ENCODE measurements at regions not wholly inside any gene's neighbourhood (a gene's known extent, or its start where the extent isn't known, plus 50 kb on each side); places are given as distances from the start of the nearest gene placed in this dataset.
"Not testable (repeated sequence)": the region's sequence is repeated elsewhere in the genome, so short reads cannot be mapped to it uniquely, and the experiment has no call there.

- TF ChIP-seq BCL6B (tag by site-specific recombination; IDR thresholded peaks at IDR 0.05) = no peak
- no peak for TF ChIP-seq ZNF302 (tag by site-specific recombination; IDR thresholded peaks at IDR 0.05; ENCODE audit: low read depth)
- TF ChIP-seq ZFP41 (tag by site-specific recombination; IDR thresholded peaks at IDR 0.05; ENCODE audit: borderline replicate concordance) = no peak
- no peak for TF ChIP-seq ZNF292 (tag by site-specific recombination; IDR thresholded peaks at IDR 0.05; ENCODE audit: borderline replicate concordance, low read depth)
- TF ChIP-seq ZNF791 (tag by site-specific recombination; IDR thresholded peaks at IDR 0.05) = no peak
- TF ChIP-seq SETDB1 (IDR thresholded peaks at IDR 0.05; ENCODE audit: insufficient read length, low read length) = no peak
- no peak for TF ChIP-seq ZBTB6 (tag by site-specific recombination; IDR thresholded peaks at IDR 0.05)
- TF ChIP-seq REST (tag by site-specific recombination; IDR thresholded peaks at IDR 0.05) = no peak
- no peak for TF ChIP-seq ZNF473 (tag by site-specific recombination; IDR thresholded peaks at IDR 0.05)
- TF ChIP-seq ZNF654 (tag by site-specific recombination; IDR thresholded peaks at IDR 0.05; ENCODE audit: low read depth) = no peak
- TF ChIP-seq ZNF610 (tag by site-specific recombination; IDR thresholded peaks at IDR 0.05; ENCODE audit: borderline replicate concordance) = no peak
These were observed 227.4 kb downstream of the RPAP3 start (continued) for GRCh38 chr12:47478426-47478825.

GRCh38 chr12:47473091-47473490, 232.7 kb downstream of the RPAP3 start:
- Histone ChIP-seq H3K4me1 (ENCODE audit: control insufficient read depth, insufficient read depth, low read length) (no peaks in the 10 kb centered on the region), H3K4me3 (ENCODE audit: low read depth, low read length) (no peak overlapping the region), H3K36me3 (ENCODE audit: control insufficient read depth in 2 of 2, insufficient read depth in 1 of 2, low read length in 2 of 2) (no peaks in the 10 kb centered on the region), H3K27ac (ENCODE audit: extremely low read depth, low read depth, low read length) (no peak overlapping the region), H3K9me3 (ENCODE audit: control insufficient read depth, insufficient read depth, low read depth, low read length) (no peaks in the 10 kb centered on the region)
- ChIA-PET CTCF (no interaction called here), POLR2A (no interaction called here)
- TF ChIP-seq ZNF488 (tag by site-specific recombination; IDR thresholded peaks at IDR 0.05) = no peak
- no peak for TF ChIP-seq MYNN (tag by site-specific recombination; IDR thresholded peaks at IDR 0.05; ENCODE audit: borderline replicate concordance)
- TF ChIP-seq ZNF623 (tag by site-specific recombination; IDR thresholded peaks at IDR 0.05) = no peak
- TF ChIP-seq ZBTB7A (tag by site-specific recombination; IDR thresholded peaks at IDR 0.05; ENCODE audit: low read depth) = no peak
- TF ChIP-seq ZNF660 (tag by site-specific recombination; IDR thresholded peaks at IDR 0.05) = no peak

- CTCF ChIA-PET = interaction anchor here (0.7 kb wide), 2 partner anchors 102 to 438 kb away, joined by 3 read pairs; no protein-coding TSS in a partner anchor
- H3K36me3 ChIP-seq (ENCODE audit: control insufficient read depth in 2 of 2, insufficient read depth in 1 of 2, low read length in 2 of 2); H3K27ac ChIP-seq (ENCODE audit: extremely low read depth, low read depth, low read length); H3K9me3 ChIP-seq (ENCODE audit: control insufficient read depth, insufficient read depth, low read depth, low read length); POLR2A ChIA-PET; H3K4me1 ChIP-seq (ENCODE audit: control insufficient read depth, insufficient read depth, low read length); H3K4me3 ChIP-seq (ENCODE audit: low read depth, low read length): not testable (repeated sequence)
These were observed 235.5 kb downstream of the RPAP3 start for GRCh38 chr12:47470349-47470748.
